Heart left ventricle (tissue), 13 donors: ENCODE measurements at regions not wholly inside any gene's neighbourhood (a gene's known extent, or its start where the extent isn't known, plus 50 kb on each side); places are given as distances from the start of the nearest gene placed in this dataset.

Experiments
- CTCF ChIP-seq, 12 donors: fragments of 200-600 bp; sonication (generic) in 4 of 12; IDR thresholded peaks; one replicate each; pipeline versions ENCODE4 v1.5.0 to v1.8.0; 2018 to 2022; ENCODE audit warnings: antibody characterized with exemption in 12 of 12, mild to moderate bottlenecking in 5 of 12
- POLR2A ChIP-seq, 2 donors: fragments of 450-650 bp; IDR thresholded peaks; one replicate each; pipeline ENCODE4 v1.6.1; 2017; ENCODE audit warnings: antibody characterized with exemption in 2 of 2, mild to moderate bottlenecking in 2 of 2, moderate library complexity in 2 of 2
- donor health status: ischemic (EF 13 %, LVEDD 7.1; RV severe dilation, severe dysfunction).
- donor health status: DM: no; HTN: yes; CAD: no.
- donor health status: DM: no; HTN: no; CAD: no.
- donor health status: ischemic (EF 25% LVEDD 6.9; RV normal size, moderate dysfunction).
- donor health status: ischemic (EF 25% LVEDD 5.7; RV mildly dilated, moderate dysfunction).
- donor health status: ischemic (EF 35%, LVEDD 5.7; RV mildly dilated, moderate dysfunction).
- donor health status: nonischemic (EF 11% LVEDD 7.7; RV severe dilation, severe dysfunction).
- donor health status: DM: yes; HTN: yes; CAD: no.
- donor health status: PGD.
- donor health status: ischemic (EF 29% LVEDD 5.4; RV normal size, mild dysfunction).
- donor health status: nonischemic (EF 23%, LVEDD 6.1; RV moderate dilation, normal function).

- TF ChIP-seq CTCF (IDR thresholded peaks at IDR 0.05), result no peak
- no peak for TF ChIP-seq POLR2A (IDR thresholded peaks at IDR 0.05)
Observed at GRCh38 chr16:55037966-55038365, 107.3 kb downstream of the IRX5 start.
